ENCODE measurements at regions not wholly inside any gene's neighbourhood (a gene's known extent, or its start where the extent isn't known, plus 50 kb on each side); places are given as distances from the start of the nearest gene placed in this dataset.

GRCh38 chr1:244301595-244302130 lies 150.0 kb downstream of the ADSS2 start:
- Histone ChIP-seq H3K27me3 (ENCODE audit: low read length) (no peaks in the 10 kb centered on the region), H2AFZ (ENCODE audit: low read length) (no peak overlapping the region), H3K9me2 (replicated peaks; ENCODE audit: low read length) (no peaks in the 10 kb centered on the region), H3K9ac (ENCODE audit: low read length) (no peak overlapping the region), H3F3A (ENCODE audit: low read length, unreplicated experiment) (no peaks in the 10 kb centered on the region), H3K4me1 (ENCODE audit: insufficient read depth, low read length) (peaks cover 15% of the 10 kb centered on the region), H4K20me1 (ENCODE audit: low read length) (no peaks in the 10 kb centered on the region), H3K4me3 (ENCODE audit: low read length) (no peak overlapping the region), H3K79me2 (ENCODE audit: low read length) (no peaks in the 10 kb centered on the region), H3K9me3 (ENCODE audit: low read length) (no peaks in the 10 kb centered on the region), H3K27ac (ENCODE audit: low read length) (no peak overlapping the region), H3K4me2 (ENCODE audit: low read length) (no peak overlapping the region), H3K36me3 (ENCODE audit: low read depth, low read length) (no peaks in the 10 kb centered on the region)
- DNase-seq (no peak), ATAC-seq (no peak)
- POLR2A ChIA-PET (ENCODE audit: unreplicated experiment): no interaction called here
- intact Hi-C loops (cut with micrococcal nuclease): no loop called here
- BruUV-seq (replicated peaks): no TSS peak
- TF ChIP-seq CTCF (conservative IDR thresholded peaks at IDR 0.05; ENCODE audit: low read depth, low read length) (no peak), EZH2phosphoT487 (IDR thresholded peaks at IDR 0.05; ENCODE audit: borderline replicate concordance, low read length) (no peak), EZH2 (IDR thresholded peaks at IDR 0.05; ENCODE audit: low read length, unreplicated experiment) (no peak)
- CTCF ChIA-PET: no interaction called here

DNA sequence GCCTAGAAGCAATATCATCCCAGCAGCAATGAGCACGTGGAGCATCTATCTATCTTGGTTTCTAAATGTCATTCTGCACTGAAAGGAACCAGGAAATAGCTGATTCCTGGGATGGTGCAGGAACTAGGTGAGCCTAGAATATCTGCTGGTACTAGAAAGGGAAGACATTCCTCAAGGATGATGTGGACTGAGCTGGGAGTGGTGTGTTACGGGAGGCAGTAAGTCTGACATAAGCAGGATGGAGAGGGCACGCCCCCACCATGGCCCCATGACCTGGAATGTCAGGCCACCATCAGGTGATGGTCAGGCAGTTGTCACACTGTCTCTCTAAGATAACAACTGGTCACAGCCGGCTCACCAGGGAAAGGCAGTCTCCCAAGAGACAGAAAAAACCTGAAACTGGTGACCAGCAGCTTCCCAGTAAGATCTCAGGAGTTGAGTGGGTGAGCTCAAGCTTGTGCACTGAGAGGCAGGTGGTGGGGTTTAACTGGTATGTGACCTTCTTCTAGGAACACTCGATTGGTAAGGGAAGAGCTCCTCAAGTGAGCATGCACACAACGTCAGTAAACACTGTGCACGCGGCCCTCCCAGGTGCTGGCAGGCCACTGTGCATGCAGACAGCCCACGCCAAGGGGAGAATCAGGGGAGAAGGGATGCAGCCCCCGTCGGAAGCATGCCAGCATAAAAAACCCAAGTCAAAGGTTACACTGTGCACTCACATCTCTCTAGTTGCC lies 148.7 kb downstream of the ADSS2 start:
- intact Hi-C loops (cut with micrococcal nuclease): no loop called here
- H3K27me3 ChIP-seq (ENCODE audit: low read length): no peaks in the 10 kb centered on the region
- peak; percentile 84 for ATAC-seq
- no peaks in the 10 kb centered on the region for H3F3A ChIP-seq (ENCODE audit: low read length, unreplicated experiment)
- H3K9me3 ChIP-seq (ENCODE audit: low read length): no peaks in the 10 kb centered on the region
- no peak overlapping the region for H3K4me3 ChIP-seq (ENCODE audit: low read length)
- H3K9ac ChIP-seq (ENCODE audit: low read length): no peak overlapping the region
- no peaks in the 10 kb centered on the region for H3K9me2 ChIP-seq (replicated peaks; ENCODE audit: low read length)
- ChIA-PET POLR2A (ENCODE audit: unreplicated experiment) (interaction anchor here (0.5 kb wide), 1 partner anchor 51 kb away, joined by 4 read pairs; no protein-coding TSS in a partner anchor), CTCF (interaction anchor here (0.6 to 0.7 kb wide), 4 partner anchors 112 to 891 kb away, joined by 3 to 7 read pairs (median 4); no protein-coding TSS in a partner anchor)
- no peak overlapping the region for H3K27ac ChIP-seq (ENCODE audit: low read length)
- TF ChIP-seq EZH2 (IDR thresholded peaks at IDR 0.05; ENCODE audit: low read length, unreplicated experiment): no peak
- TF ChIP-seq CTCF (conservative IDR thresholded peaks at IDR 0.05; ENCODE audit: low read depth, low read length): no peak
- no peak for TF ChIP-seq EZH2phosphoT487 (IDR thresholded peaks at IDR 0.05; ENCODE audit: borderline replicate concordance, low read length)
- H3K36me3 ChIP-seq (ENCODE audit: low read depth, low read length): no peaks in the 10 kb centered on the region
- DNase-seq: peak; percentile 80
- no TSS peak for BruUV-seq (replicated peaks)
- H3K79me2 ChIP-seq (ENCODE audit: low read length): no peaks in the 10 kb centered on the region
- H3K4me2 ChIP-seq (ENCODE audit: low read length): no peak overlapping the region
- H4K20me1 ChIP-seq (ENCODE audit: low read length): no peaks in the 10 kb centered on the region
- H3K4me1 ChIP-seq (ENCODE audit: insufficient read depth, low read length): peaks cover 15% of the 10 kb centered on the region
- H2AFZ ChIP-seq (ENCODE audit: low read length): no peak overlapping the region

DNA sequence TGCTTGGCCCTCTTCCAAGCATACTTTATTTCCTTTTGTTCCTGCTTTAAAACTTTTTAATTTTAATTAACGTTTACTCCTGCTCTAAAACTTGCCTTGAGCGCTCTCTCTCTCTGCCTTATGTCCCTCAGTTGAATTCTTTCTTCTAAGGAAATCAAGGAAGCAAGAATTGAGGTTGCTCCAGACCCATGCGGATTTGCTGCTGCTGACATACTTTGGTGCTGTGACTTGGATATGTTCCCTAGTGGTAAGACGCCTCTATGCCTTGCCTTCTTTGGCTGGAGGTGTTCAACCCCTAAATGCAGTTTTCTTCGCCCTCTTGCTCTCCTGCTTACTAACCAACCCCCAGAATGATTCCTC lies 148.1 kb downstream of the ADSS2 start:
- H3K9ac ChIP-seq (ENCODE audit: low read length): no peak overlapping the region
- CTCF ChIA-PET: interaction anchor here (0.6 kb wide), 1 partner anchor 296 kb away, joined by 5 read pairs; no protein-coding TSS in a partner anchor
- no peak overlapping the region for H3K4me3 ChIP-seq (ENCODE audit: low read length)
- H3K9me2 ChIP-seq (replicated peaks; ENCODE audit: low read length): no peaks in the 10 kb centered on the region
- intact Hi-C loops (cut with micrococcal nuclease): no loop called here
- no peaks in the 10 kb centered on the region for H3K79me2 ChIP-seq (ENCODE audit: low read length)
- H2AFZ ChIP-seq (ENCODE audit: low read length): no peak overlapping the region
- H3K4me1 ChIP-seq (ENCODE audit: insufficient read depth, low read length): peaks cover 15% of the 10 kb centered on the region
- H3K9me3 ChIP-seq (ENCODE audit: low read length): no peaks in the 10 kb centered on the region
- BruUV-seq (replicated peaks): no TSS peak
- H3K4me2 ChIP-seq (ENCODE audit: low read length): no peak overlapping the region
- ATAC-seq (no peak), DNase-seq (no peak)
- no peaks in the 10 kb centered on the region for H3K27me3 ChIP-seq (ENCODE audit: low read length)
- H3K36me3 ChIP-seq (ENCODE audit: low read depth, low read length): no peaks in the 10 kb centered on the region
- POLR2A ChIA-PET (ENCODE audit: unreplicated experiment): no interaction called here
- no peaks in the 10 kb centered on the region for H3F3A ChIP-seq (ENCODE audit: low read length, unreplicated experiment)
- H3K27ac ChIP-seq (ENCODE audit: low read length): no peak overlapping the region
- H4K20me1 ChIP-seq (ENCODE audit: low read length): no peaks in the 10 kb centered on the region
- TF ChIP-seq EZH2phosphoT487 (IDR thresholded peaks at IDR 0.05; ENCODE audit: borderline replicate concordance, low read length) (no peak), EZH2 (IDR thresholded peaks at IDR 0.05; ENCODE audit: low read length, unreplicated experiment) (no peak), CTCF (conservative IDR thresholded peaks at IDR 0.05; ENCODE audit: low read depth, low read length) (no peak)

Measured in PC-3 (cell line).